Endothelial cell of umbilical vein (primary cell): ENCODE measurements at regions not wholly inside any gene's neighbourhood (a gene's known extent, or its start where the extent isn't known, plus 50 kb on each side); places are given as distances from the start of the nearest gene placed in this dataset.

Experiments used
- BruUV-seq: library from RNA; stranded (reverse); fragments of 400-500 nt; replicated peaks from 2 replicates; lab custom pipeline; 2021; lab: Mats Ljungman, UMichigan
- CTCF ChIA-PET: fragments of 300-600, 350-600 bp; sonication (Branson Sonifier 250); formaldehyde crosslinking; loops from one replicate; lab custom pipeline; 2021; ENCODE audit warnings: antibody characterized with exemption, inconsistent platforms; lab: Charles Lee
- POLR2A ChIA-PET: fragments of 300-600, 350-600 bp; sonication (Branson Sonifier 250); formaldehyde crosslinking; loops from one replicate; lab custom pipeline; 2021; ENCODE audit warnings: antibody characterized with exemption, inconsistent platforms; lab: Charles Lee
- DNase-seq: peaks from one replicate; pipeline ENCODE4 v3.0.0-alpha.2; 2011; ENCODE audit warnings: low read depth, low spot score
- FAIRE-seq: peaks from 2 replicates; lab custom pipeline; 2011; peaks lifted over from hg19 to GRCh38; lab: Jason Lieb, UNC
- H2AFZ ChIP-seq: 2 replicates; pipeline ENCODE4 v1.6.0; 2012; ENCODE audit warnings: low read depth, low read length, control low read depth, inconsistent platforms
- H3K27ac ChIP-seq: 2 replicates; pipeline ENCODE4 v1.5.1; 2011; ENCODE audit warnings: low read depth, mild to moderate bottlenecking, control low read depth, low read length, moderate library complexity; ENCODE audit not compliant: insufficient read depth
- H3K27me3 ChIP-seq, 2 experiments: 2 replicates each; pipeline versions ENCODE4 v1.6.0 to v1.6.1; 2011; ENCODE audit warnings: low read length in 2 of 2, mixed read lengths in 1 of 2; ENCODE audit not compliant: control insufficient read depth in 2 of 2, insufficient read depth in 2 of 2
- H3K36me3 ChIP-seq, 2 experiments: 2 replicates in 1 of 2; 3 replicates in 1 of 2; pipeline ENCODE4 v1.5.1; 2011; ENCODE audit warnings: low read length in 2 of 2, mild to moderate bottlenecking in 1 of 2, moderate library complexity in 1 of 2; ENCODE audit not compliant: control insufficient read depth in 2 of 2, insufficient read depth in 2 of 2; ENCODE audit errors: extremely low read depth in 1 of 2
- H3K4me1 ChIP-seq: 3 replicates; pipeline ENCODE4 v1.5.1; 2011; ENCODE audit warnings: mild to moderate bottlenecking, low read length; ENCODE audit not compliant: control insufficient read depth, insufficient read depth; ENCODE audit errors: extremely low read depth
- H3K4me2 ChIP-seq: 2 replicates; pipeline ENCODE4 v1.6.1; 2011; ENCODE audit warnings: low read length, control low read depth, mixed read lengths; ENCODE audit not compliant: insufficient read depth
- H3K4me3 ChIP-seq, 3 experiments: fragments of 200-600 bp in 1 of 3; sonication (generic), shearing (Covaris generic) in 1 of 3; replicated peaks in 1 of 3; 2 replicates each; pipeline ENCODE4 v1.5.1; 2011 to 2016; ENCODE audit warnings: control low read depth in 3 of 3, low read length in 3 of 3, mild to moderate bottlenecking in 2 of 3, inconsistent platforms in 1 of 3, low read depth in 1 of 3, moderate library complexity in 1 of 3; ENCODE audit not compliant: insufficient read depth in 1 of 3
- H3K79me2 ChIP-seq: 2 replicates; pipeline ENCODE4 v1.6.0; 2012; ENCODE audit warnings: low read length, inconsistent platforms; ENCODE audit not compliant: control insufficient read depth, insufficient read depth
- H3K9ac ChIP-seq: replicated peaks from 2 replicates; pipeline ENCODE3; 2011; ENCODE audit warnings: low read length, control low read depth; ENCODE audit not compliant: insufficient read depth; ENCODE audit errors: extremely low read depth
- H3K9me1 ChIP-seq: replicated peaks from 3 replicates; pipeline ENCODE4 v1.6.0; 2011; ENCODE audit warnings: mild to moderate bottlenecking, low read length; ENCODE audit not compliant: control insufficient read depth, insufficient read depth; ENCODE audit errors: extremely low read depth
- H3K9me3 ChIP-seq: replicated peaks from 2 replicates; pipeline ENCODE4 v1.5.1; 2012; ENCODE audit warnings: low read length, inconsistent platforms; ENCODE audit not compliant: control insufficient read depth, insufficient read depth
- H4K20me1 ChIP-seq: replicated peaks from 2 replicates; pipeline ENCODE3; 2011; ENCODE audit warnings: mild to moderate bottlenecking, low read length; ENCODE audit not compliant: control insufficient read depth, insufficient read depth; ENCODE audit errors: extremely low read depth
- CTCF ChIP-seq, 2 donors: IDR thresholded peaks; 1 replicate in 1 of 2; 2 replicates in 1 of 2; pipeline ENCODE4 v1.5.1; 2011; ENCODE audit warnings: low read length in 2 of 2, mild to moderate bottlenecking in 2 of 2, moderate library complexity in 2 of 2, control low read depth in 1 of 2, inconsistent platforms in 1 of 2, low read depth in 1 of 2; ENCODE audit not compliant: insufficient read depth in 1 of 2; ENCODE audit errors: extremely low read depth in 1 of 2
- EZH2 ChIP-seq: IDR thresholded peaks from 2 replicates; pipeline ENCODE4 v1.6.1; 2012; ENCODE audit warnings: borderline replicate concordance, low read depth, mild to moderate bottlenecking, moderate library complexity, low read length, inconsistent platforms; ENCODE audit not compliant: severe bottlenecking
- FOS ChIP-seq: IDR thresholded peaks from 2 replicates; pipeline ENCODE4 v1.6.1; 2011; ENCODE audit warnings: mild to moderate bottlenecking, low read length, moderate library complexity, borderline replicate concordance; ENCODE audit not compliant: insufficient read depth
- GATA2 ChIP-seq: IDR thresholded peaks from 2 replicates; pipeline ENCODE4 v1.7.0; 2011; ENCODE audit warnings: low read depth, mild to moderate bottlenecking, moderate library complexity, mixed read lengths, low read length; ENCODE audit not compliant: insufficient read length, insufficient read depth
- JUN ChIP-seq: IDR thresholded peaks from 2 replicates; pipeline ENCODE4 v1.6.1; 2011; ENCODE audit warnings: borderline replicate concordance, low read depth; ENCODE audit not compliant: insufficient read length, insufficient read depth
- MAX ChIP-seq: IDR thresholded peaks from 2 replicates; pipeline ENCODE4 v1.6.1; 2011; ENCODE audit not compliant: insufficient read depth, insufficient read length
- MYC ChIP-seq: IDR thresholded peaks from one replicate; pipeline ENCODE4 v1.6.1; 2011; ENCODE audit warnings: mild to moderate bottlenecking, low read depth, low read length
- POLR2A ChIP-seq: IDR thresholded peaks from 2 replicates; pipeline ENCODE4 v1.6.1; 2012; ENCODE audit warnings: low read depth, mild to moderate bottlenecking, control low read depth, low read length
- POLR2AphosphoS5 ChIP-seq: IDR thresholded peaks from 2 replicates; pipeline ENCODE4 v1.6.1; 2012; ENCODE audit warnings: low read depth, mild to moderate bottlenecking, control low read depth, low read length, moderate library complexity; ENCODE audit not compliant: insufficient read depth
- dilution Hi-C: fragments of 300-500 bp; cut with MboI; formaldehyde crosslinking; loops from one replicate; pipeline ENCODE4 v1.15.0; 2019; ENCODE audit warnings: low sequenced_read_pairs; ENCODE audit not compliant: extremely low pct_ligation_motif_present
- intact Hi-C: fragments of 100-400 bp; cut with micrococcal nuclease; formaldehyde crosslinking; loops from one replicate; pipeline ENCODE4 v1.10.0; 2022

- DNase-seq (no peak), FAIRE-seq (no peak)
- H3K27ac ChIP-seq = no peak overlapping the region
- no peaks in the 10 kb centered on the region for H3K9me3 ChIP-seq
- H3K4me2 ChIP-seq = no peak overlapping the region
- no peak overlapping the region for H2AFZ ChIP-seq
- no peak overlapping the region for H3K4me3 ChIP-seq
- H3K9ac ChIP-seq = no peak overlapping the region
- BruUV-seq = no TSS peak
- no peaks in the 10 kb centered on the region for H4K20me1 ChIP-seq
- no peaks in the 10 kb centered on the region for H3K79me2 ChIP-seq
- CTCF ChIA-PET = no interaction called here
- no peaks in the 10 kb centered on the region for H3K9me1 ChIP-seq
- TF ChIP-seq FOS = no peak
- TF ChIP-seq MAX = no peak
- TF ChIP-seq CTCF (IDR thresholded peaks at IDR 0.05; ENCODE audit: extremely low read depth in 1 of 2, insufficient read depth in 1 of 2, low read depth in 1 of 2, low read length in 2 of 2) = no peak
- TF ChIP-seq MYC = no peak
- no peak for TF ChIP-seq POLR2A
- no peak for TF ChIP-seq EZH2
- TF ChIP-seq JUN = no peak
- no peak for TF ChIP-seq POLR2AphosphoS5
- TF ChIP-seq GATA2 = no peak
- intact Hi-C loops (no loop called here), dilution Hi-C loops (no loop called here)
- H3K36me3 ChIP-seq = no peaks in the 10 kb centered on the region
- H3K27me3 ChIP-seq = no peaks in the 10 kb centered on the region
- POLR2A ChIA-PET = no interaction called here
- no peaks in the 10 kb centered on the region for H3K4me1 ChIP-seq
Observed at GRCh38 chr18:69267895-69268294, 132.8 kb upstream of the DOK6 start.
